ENCODE measurements at regions not wholly inside any gene's neighbourhood (a gene's known extent, or its start where the extent isn't known, plus 50 kb on each side); places are given as distances from the start of the nearest gene placed in this dataset.

DNA sequence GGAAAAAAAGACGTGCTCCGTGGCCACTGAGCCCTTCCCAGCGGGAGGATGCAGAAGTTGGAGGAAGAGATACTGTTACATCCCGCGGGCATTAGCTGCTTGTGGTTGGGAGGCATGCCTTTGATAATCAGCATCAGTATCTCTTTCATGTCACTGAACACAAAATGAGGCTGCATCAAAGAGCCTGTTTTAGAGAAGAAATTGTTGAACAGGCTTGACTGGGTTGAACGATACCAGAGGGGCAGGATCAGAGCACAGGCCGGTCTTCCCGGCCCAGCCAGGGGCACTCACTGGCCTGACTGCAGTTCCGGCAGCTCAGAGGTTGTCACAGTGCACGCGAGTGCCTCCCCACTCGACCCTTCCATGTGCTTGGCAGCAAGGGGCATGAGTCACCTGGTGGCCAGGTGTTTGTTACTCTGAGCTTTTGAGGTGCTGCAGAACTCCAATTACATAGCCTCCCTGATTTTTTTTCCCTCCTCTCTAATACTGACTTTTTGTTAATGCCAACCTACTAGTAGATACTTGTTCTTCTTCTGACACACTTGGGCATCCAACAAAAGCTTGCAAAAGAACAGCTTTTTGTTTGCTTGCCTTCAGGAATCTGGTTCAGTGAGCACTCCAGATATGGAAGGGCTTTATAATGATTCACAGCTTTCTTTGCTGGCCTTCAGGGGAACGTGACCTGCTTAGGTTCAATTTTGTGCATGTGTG lies 121.6 kb downstream of the VAPA start:
- H3K27me3 Mint-ChIP-seq (ENCODE audit: insufficient read depth) = peaks cover 22% of the 10 kb centered on the region
- peak overlapping the region; percentile 45 for H3K4me3 Mint-ChIP-seq
- no peak overlapping the region for H3K27ac Mint-ChIP-seq
- DNase-seq = peak; percentile 27
- H3K36me3 Mint-ChIP-seq (ENCODE audit: low read depth) = no peaks in the 10 kb centered on the region; the same call in 1 of the 2 replicates
- H3K9me3 Mint-ChIP-seq = no peaks in the 10 kb centered on the region
- TF ChIP-seq CTCF (IDR thresholded peaks at IDR 0.05) = no peak
- peaks cover 22% of the 10 kb centered on the region for H3K4me1 Mint-ChIP-seq (ENCODE audit: low read depth)

DNA sequence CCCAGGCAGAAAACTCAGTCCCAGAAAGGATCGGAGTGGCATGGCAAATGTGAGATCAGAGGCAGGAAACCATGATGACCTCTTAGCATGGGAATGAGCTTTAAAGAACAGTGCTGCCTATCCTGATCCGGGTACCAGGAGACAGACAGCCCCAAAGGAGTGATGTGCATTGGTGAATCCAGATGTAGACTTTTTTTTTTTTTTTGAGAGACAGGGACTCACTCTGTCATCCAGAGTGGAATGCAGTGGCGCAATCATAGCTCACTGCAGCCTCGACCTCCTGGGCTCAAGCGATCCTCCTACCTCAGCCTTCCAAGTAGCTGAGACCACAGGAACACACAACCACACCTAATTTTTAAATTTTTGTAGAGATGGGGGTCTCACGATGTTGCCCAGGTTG lies 122.7 kb downstream of the VAPA start:
- Mint-ChIP-seq H3K4me1 (ENCODE audit: low read depth) (peaks cover 29% of the 10 kb centered on the region), H3K4me3 (no peak overlapping the region), H3K36me3 (ENCODE audit: low read depth) (peaks cover 1% of the 10 kb centered on the region), H3K27ac (no peak overlapping the region), H3K27me3 (ENCODE audit: insufficient read depth) (peaks cover 22% of the 10 kb centered on the region), H3K9me3 (peaks cover under 1% of the 10 kb centered on the region; the same call in 1 of the 2 replicates)
- TF ChIP-seq CTCF (IDR thresholded peaks at IDR 0.05) = no peak
- no peak for DNase-seq

DNA sequence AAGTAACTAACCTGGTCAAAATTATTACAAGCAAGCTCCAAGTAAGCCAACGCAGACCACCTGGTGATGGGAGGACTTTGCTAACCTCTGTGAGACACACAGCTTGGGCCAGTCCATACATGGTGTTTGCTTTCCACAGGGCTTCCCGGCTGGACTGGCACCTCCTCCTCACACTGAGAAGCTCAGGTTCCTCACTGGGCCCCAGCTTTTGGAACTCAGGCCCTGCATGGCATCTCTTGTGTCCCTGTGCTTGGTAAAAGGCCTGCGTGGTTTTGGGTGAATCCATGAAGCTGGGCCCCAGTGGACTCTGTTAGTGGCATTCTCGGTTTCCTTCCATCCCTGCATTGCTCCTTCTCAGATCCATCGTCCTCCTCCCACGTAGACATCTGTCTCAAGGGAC lies 123.4 kb downstream of the VAPA start:
- no peak for DNase-seq
- H3K4me3 Mint-ChIP-seq = no peak overlapping the region
- H3K27me3 Mint-ChIP-seq (ENCODE audit: insufficient read depth) = peaks cover 22% of the 10 kb centered on the region
- no peak for TF ChIP-seq CTCF (IDR thresholded peaks at IDR 0.05)
- peaks cover 7% of the 10 kb centered on the region for H3K36me3 Mint-ChIP-seq (ENCODE audit: low read depth)
- H3K27ac Mint-ChIP-seq = no peak overlapping the region
- H3K4me1 Mint-ChIP-seq (ENCODE audit: low read depth) = peaks cover 29% of the 10 kb centered on the region
- peaks cover 7% of the 10 kb centered on the region; the same call in 1 of the 2 replicates for H3K9me3 Mint-ChIP-seq

DNA sequence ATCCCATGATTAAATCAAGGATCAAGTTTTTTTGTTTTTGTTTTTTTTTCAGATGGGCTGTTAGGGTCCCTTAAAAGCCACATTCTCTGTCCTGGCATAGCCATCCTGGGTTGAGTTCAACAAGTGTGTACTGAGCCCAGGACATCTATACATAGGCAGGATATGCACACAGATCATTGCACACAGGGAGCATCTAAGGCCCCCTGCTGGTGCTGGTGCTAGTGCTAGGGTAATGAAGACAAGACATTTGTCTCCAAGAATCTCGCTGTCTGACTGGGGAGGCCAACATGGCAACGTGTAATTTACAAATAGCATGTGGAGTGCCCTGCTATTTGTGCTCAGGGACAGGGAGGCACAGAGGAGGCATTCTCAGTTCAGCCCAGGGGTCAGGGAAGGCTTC lies 124.5 kb downstream of the VAPA start:
- Mint-ChIP-seq H3K4me1 (ENCODE audit: low read depth) (peaks cover 29% of the 10 kb centered on the region), H3K27me3 (ENCODE audit: insufficient read depth) (peaks cover 17% of the 10 kb centered on the region), H3K36me3 (ENCODE audit: low read depth) (peaks cover 11% of the 10 kb centered on the region), H3K27ac (no peak overlapping the region), H3K4me3 (no peak overlapping the region), H3K9me3 (peaks cover 7% of the 10 kb centered on the region)
- TF ChIP-seq CTCF (IDR thresholded peaks at IDR 0.05) = peak; percentile 26; the same call in 1 of the 2 replicates
- no peak for DNase-seq

GRCh38 chr18:10040287-10041011 lies 126.6 kb downstream of the VAPA start:
- TF ChIP-seq CTCF (IDR thresholded peaks at IDR 0.05) = no peak
- Mint-ChIP-seq H3K4me1 (ENCODE audit: low read depth) (peaks cover 20% of the 10 kb centered on the region), H3K36me3 (ENCODE audit: low read depth) (peaks cover 11% of the 10 kb centered on the region), H3K27me3 (ENCODE audit: insufficient read depth) (peaks cover 16% of the 10 kb centered on the region), H3K4me3 (no peak overlapping the region; the same call in 1 of the 2 replicates), H3K27ac (no peak overlapping the region), H3K9me3 (peaks cover 7% of the 10 kb centered on the region)
- DNase-seq = no peak
